Panc1 (cell line): ENCODE measurements at regions not wholly inside any gene's neighbourhood (a gene's known extent, or its start where the extent isn't known, plus 50 kb on each side); places are given as distances from the start of the nearest gene placed in this dataset.

Source experiments
- ATAC-seq: fragments of 200-7000 bp; cut with Tn5 transposase; 2 replicates; pipeline ENCODE4 v1.9.1; 2020; ENCODE audit warnings: mild to moderate bottlenecking, moderate library complexity
- BruUV-seq: library from RNA; stranded (reverse); fragments of 400-500 nt; replicated peaks from 2 replicates; lab custom pipeline; 2021; lab: Mats Ljungman, UMichigan
- CTCF ChIA-PET: fragments of 300-600 bp; sonication (Branson Sonifier 250); formaldehyde crosslinking; loops from one replicate; lab custom pipeline; 2022; ENCODE audit warnings: antibody characterized with exemption; lab: Charles Lee
- POLR2A ChIA-PET: fragments of 300-600 bp; sonication (Branson Sonifier 250); formaldehyde crosslinking; loops from one replicate; lab custom pipeline; 2022; ENCODE audit warnings: antibody characterized with exemption; lab: Charles Lee
- DNase-seq: peaks from one replicate; pipeline ENCODE4 v3.0.0-alpha.2; 2010; ENCODE audit warnings: low read depth, low spot score
- H3K27ac ChIP-seq: 2 replicates; pipeline ENCODE4 v1.5.1; 2011; ENCODE audit warnings: mild to moderate bottlenecking, low read length, inconsistent platforms
- H3K27me3 ChIP-seq: fragments of 200-500 bp; sonication (Bioruptor generic); 2 replicates; pipeline ENCODE4 v1.6.0; 2014; ENCODE audit warnings: low read length, inconsistent platforms; ENCODE audit not compliant: control insufficient read depth, insufficient read depth
- H3K36me3 ChIP-seq: fragments of 200-500 bp; sonication (Bioruptor generic); 2 replicates; pipeline ENCODE4 v1.5.1; 2014; ENCODE audit warnings: inconsistent platforms, mild to moderate bottlenecking, low read length, moderate library complexity; ENCODE audit not compliant: control insufficient read depth, insufficient read depth
- H3K4me1 ChIP-seq: 2 replicates; pipeline ENCODE4 v1.5.1; 2011; ENCODE audit warnings: inconsistent platforms, mild to moderate bottlenecking, low read length, moderate library complexity; ENCODE audit not compliant: control insufficient read depth, insufficient read depth
- H3K4me3 ChIP-seq, 2 experiments: 2 replicates each; pipeline ENCODE4 v1.5.1; 2011 to 2012; ENCODE audit warnings: low read depth in 2 of 2, low read length in 2 of 2, mild to moderate bottlenecking in 2 of 2, inconsistent platforms in 1 of 2, moderate library complexity in 1 of 2
- H3K9me3 ChIP-seq: fragments of 200-500 bp; sonication (Bioruptor generic); 2 replicates; pipeline ENCODE4 v1.5.1; 2014; ENCODE audit warnings: low read depth, mild to moderate bottlenecking, inconsistent platforms, low read length, moderate library complexity; ENCODE audit not compliant: control insufficient read depth, insufficient read depth
- CTCF ChIP-seq: fragments of 450-650 bp; IDR thresholded peaks from 2 replicates; pipeline ENCODE4 v1.5.1; 2017; ENCODE audit warnings: mild to moderate bottlenecking
- POLR2AphosphoS5 ChIP-seq: IDR thresholded peaks from 2 replicates; pipeline ENCODE4 v1.6.1; 2012; ENCODE audit warnings: mild to moderate bottlenecking, low read depth, low read length, moderate library complexity
- REST ChIP-seq, 2 experiments: IDR thresholded peaks; 2 replicates each; pipeline ENCODE4 v1.6.1; 2011 to 2012; ENCODE audit warnings: low read depth in 2 of 2, control low read depth in 1 of 2, low read length in 1 of 2, mild to moderate bottlenecking in 1 of 2, moderate library complexity in 1 of 2; ENCODE audit not compliant: insufficient read depth in 1 of 2
- SIN3A ChIP-seq: IDR thresholded peaks from 2 replicates; pipeline ENCODE4 v1.6.1; 2012; ENCODE audit warnings: low read depth, mild to moderate bottlenecking, low read length, moderate library complexity, borderline replicate concordance; ENCODE audit not compliant: insufficient read depth
- TCF7L2 ChIP-seq: IDR thresholded peaks from 2 replicates; pipeline ENCODE4 v1.6.1; 2011; ENCODE audit warnings: mild to moderate bottlenecking, low read depth, low read length, inconsistent platforms
- in situ Hi-C: cut with HindIII; loops from 2 replicates; pipeline ENCODE4 v1.10.0; 2016; ENCODE audit warnings: low sequenced_read_pairs, low pct_unique_long_range_greater_than_20kb
- intact Hi-C: fragments of 100-400 bp; cut with micrococcal nuclease; formaldehyde crosslinking; loops from one replicate; pipeline ENCODE4 v1.10.0; 2022; ENCODE audit not compliant: unreplicated experiment

DNA sequence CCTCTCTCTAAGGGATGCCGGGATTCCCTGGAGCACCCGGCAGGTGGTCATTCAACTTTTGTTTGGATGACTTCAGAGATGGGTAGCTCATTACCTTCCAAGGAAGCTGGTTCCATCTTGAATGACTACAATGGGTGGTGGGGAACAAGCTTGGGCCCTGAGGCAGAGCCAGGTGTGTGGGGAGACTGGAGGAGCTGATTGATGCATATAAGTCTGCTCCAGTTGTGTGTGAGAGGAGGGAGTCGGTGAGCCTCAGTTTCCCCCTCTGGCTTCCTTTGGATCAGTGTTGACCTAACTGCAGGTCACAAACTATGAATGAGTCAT is 133.8 kb upstream of the ZBTB40 start:
- no peaks in the 10 kb centered on the region for H3K36me3 ChIP-seq
- no TSS peak for BruUV-seq
- in situ Hi-C loops (no loop called here), intact Hi-C loops (no loop called here)
- H3K9me3 ChIP-seq, result no peaks in the 10 kb centered on the region
- CTCF ChIA-PET, result no interaction called here
- DNase-seq (no peak), ATAC-seq (no peak)
- TF ChIP-seq CTCF, result no peak
- TF ChIP-seq TCF7L2, result no peak
- no peak for TF ChIP-seq SIN3A
- no peak for TF ChIP-seq REST (IDR thresholded peaks at IDR 0.05; ENCODE audit: insufficient read depth in 1 of 2, low read depth in 2 of 2, low read length in 1 of 2)
- no peak for TF ChIP-seq POLR2AphosphoS5
- H3K27me3 ChIP-seq, result no peaks in the 10 kb centered on the region
- no peak overlapping the region for H3K4me3 ChIP-seq
- POLR2A ChIA-PET, result no interaction called here
- no peaks in the 10 kb centered on the region for H3K4me1 ChIP-seq
- H3K27ac ChIP-seq, result no peak overlapping the region

DNA sequence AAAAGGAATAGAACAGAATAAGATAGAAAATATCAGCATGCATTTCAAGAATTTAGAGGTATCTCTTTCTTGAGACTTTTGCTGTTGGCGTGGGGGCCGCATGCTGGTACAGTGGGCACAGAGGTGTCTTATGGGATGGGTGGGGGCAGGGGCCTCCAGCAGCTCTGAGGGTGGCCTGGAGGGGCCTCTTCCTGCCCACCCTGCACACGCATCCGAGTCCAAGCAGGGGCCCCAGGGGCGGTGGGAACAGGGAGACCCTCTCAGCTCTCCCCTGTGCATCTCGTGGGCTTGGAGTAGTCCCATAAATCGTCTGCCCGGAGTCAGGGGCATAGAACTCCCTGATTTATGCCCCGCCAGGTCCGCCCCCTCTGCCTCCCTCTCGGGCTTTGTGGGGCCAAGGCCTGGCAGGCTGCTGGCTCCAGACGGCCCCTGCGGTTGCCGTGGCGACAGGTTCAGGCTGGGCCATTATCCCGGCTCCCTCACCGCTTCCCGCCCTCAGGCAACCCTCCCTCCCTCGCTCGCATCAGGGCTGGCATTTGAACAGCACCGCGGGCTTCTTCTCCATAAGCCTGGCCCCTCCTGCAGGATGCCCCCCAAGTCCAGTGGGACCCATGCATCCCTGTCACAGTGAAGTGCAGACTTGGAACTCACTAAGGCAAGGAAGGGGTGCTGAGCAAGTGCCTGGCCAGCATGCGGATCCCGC is 133.2 kb upstream of the ZBTB40 start:
- no TSS peak for BruUV-seq
- Histone ChIP-seq H3K27ac (no peak overlapping the region), H3K4me1 (no peaks in the 10 kb centered on the region), H3K9me3 (no peaks in the 10 kb centered on the region), H3K27me3 (no peaks in the 10 kb centered on the region), H3K4me3 (no peak overlapping the region), H3K36me3 (no peaks in the 10 kb centered on the region)
- no peak for DNase-seq
- intact Hi-C loops (no loop called here), in situ Hi-C loops (no loop called here)
- ChIA-PET POLR2A (no interaction called here), CTCF (no interaction called here)
- TF ChIP-seq SIN3A, result no peak
- TF ChIP-seq CTCF, result no peak
- no peak for TF ChIP-seq REST (IDR thresholded peaks at IDR 0.05; ENCODE audit: insufficient read depth in 1 of 2, low read depth in 2 of 2, low read length in 1 of 2)
- TF ChIP-seq TCF7L2, result no peak
- no peak for ATAC-seq
